Ishikawa (cell line): ENCODE measurements at regions not wholly inside any gene's neighbourhood (a gene's known extent, or its start where the extent isn't known, plus 50 kb on each side); places are given as distances from the start of the nearest gene placed in this dataset.

Source experiments
- CEBPB ChIP-seq: IDR thresholded peaks from 2 replicates; pipeline ENCODE4 v1.6.1; 2012
- CREB1 ChIP-seq: IDR thresholded peaks from 2 replicates; pipeline ENCODE4 v1.6.1; 2012; ENCODE audit warnings: low read depth
- EGR1 ChIP-seq: IDR thresholded peaks from 2 replicates; pipeline ENCODE4 v1.6.1; 2012
- EP300 ChIP-seq: IDR thresholded peaks from 2 replicates; pipeline ENCODE4 v1.6.1; 2012; ENCODE audit warnings: borderline replicate concordance
- FOXM1 ChIP-seq: IDR thresholded peaks from 2 replicates; pipeline ENCODE4 v1.6.1; 2012; ENCODE audit warnings: low read depth, borderline replicate concordance
- TAF1 ChIP-seq: IDR thresholded peaks from 2 replicates; pipeline ENCODE4 v1.6.1; 2012; ENCODE audit warnings: low read depth, mild to moderate bottlenecking
- TCF12 ChIP-seq: IDR thresholded peaks from 2 replicates; pipeline ENCODE4 v1.6.1; 2012; ENCODE audit warnings: low read depth
- TEAD4 ChIP-seq: IDR thresholded peaks from 2 replicates; pipeline ENCODE4 v1.6.1; 2012
- YY1 ChIP-seq: IDR thresholded peaks from 2 replicates; pipeline ENCODE4 v1.6.1; 2012; ENCODE audit warnings: low read depth
- TF ChIP-seq, protein P1 (sequence below): IDR thresholded peaks from 2 replicates; pipeline ENCODE4 v1.6.1; 2012
- TF ChIP-seq, protein P2 (sequence below): IDR thresholded peaks from 2 replicates; pipeline ENCODE4 v1.6.1; 2012
- TF ChIP-seq, protein P3 (sequence below): IDR thresholded peaks from 2 replicates; pipeline ENCODE4 v1.6.1; 2012; ENCODE audit warnings: low read depth, mild to moderate bottlenecking

DNA sequence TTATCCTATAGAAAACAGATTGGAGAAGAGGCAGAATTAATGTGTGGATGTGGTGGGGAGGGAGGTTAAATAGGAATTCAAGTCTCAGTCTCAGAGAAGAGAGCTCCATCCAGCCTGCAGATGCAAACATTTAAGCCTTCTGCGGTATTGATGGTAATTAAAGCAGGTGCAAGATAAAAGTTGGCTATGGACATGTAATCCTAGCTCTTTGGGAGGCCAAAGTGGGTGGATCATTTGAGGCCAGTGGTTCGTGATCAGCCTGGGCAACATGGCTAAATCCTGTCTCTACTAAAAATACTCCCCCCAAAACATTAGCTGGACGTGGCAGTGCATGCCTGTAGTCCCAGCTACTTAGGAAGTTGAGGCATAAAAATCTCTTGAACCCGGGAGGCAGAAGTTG is 332.7 kb downstream of the PABPC4L start:
- TF ChIP-seq, protein P1, sequence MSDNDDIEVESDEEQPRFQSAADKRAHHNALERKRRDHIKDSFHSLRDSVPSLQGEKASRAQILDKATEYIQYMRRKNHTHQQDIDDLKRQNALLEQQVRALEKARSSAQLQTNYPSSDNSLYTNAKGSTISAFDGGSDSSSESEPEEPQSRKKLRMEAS = no peak
- TF ChIP-seq EP300 (no peak), FOXM1 (no peak), YY1 (no peak), EGR1 (no peak), CEBPB (no peak), TCF12 (no peak), TEAD4 (no peak), TAF1 (no peak), CREB1 (no peak)
- TF ChIP-seq, protein P2, sequence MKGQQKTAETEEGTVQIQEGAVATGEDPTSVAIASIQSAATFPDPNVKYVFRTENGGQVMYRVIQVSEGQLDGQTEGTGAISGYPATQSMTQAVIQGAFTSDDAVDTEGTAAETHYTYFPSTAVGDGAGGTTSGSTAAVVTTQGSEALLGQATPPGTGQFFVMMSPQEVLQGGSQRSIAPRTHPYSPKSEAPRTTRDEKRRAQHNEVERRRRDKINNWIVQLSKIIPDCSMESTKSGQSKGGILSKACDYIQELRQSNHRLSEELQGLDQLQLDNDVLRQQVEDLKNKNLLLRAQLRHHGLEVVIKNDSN = no peak
- TF ChIP-seq, protein P3, sequence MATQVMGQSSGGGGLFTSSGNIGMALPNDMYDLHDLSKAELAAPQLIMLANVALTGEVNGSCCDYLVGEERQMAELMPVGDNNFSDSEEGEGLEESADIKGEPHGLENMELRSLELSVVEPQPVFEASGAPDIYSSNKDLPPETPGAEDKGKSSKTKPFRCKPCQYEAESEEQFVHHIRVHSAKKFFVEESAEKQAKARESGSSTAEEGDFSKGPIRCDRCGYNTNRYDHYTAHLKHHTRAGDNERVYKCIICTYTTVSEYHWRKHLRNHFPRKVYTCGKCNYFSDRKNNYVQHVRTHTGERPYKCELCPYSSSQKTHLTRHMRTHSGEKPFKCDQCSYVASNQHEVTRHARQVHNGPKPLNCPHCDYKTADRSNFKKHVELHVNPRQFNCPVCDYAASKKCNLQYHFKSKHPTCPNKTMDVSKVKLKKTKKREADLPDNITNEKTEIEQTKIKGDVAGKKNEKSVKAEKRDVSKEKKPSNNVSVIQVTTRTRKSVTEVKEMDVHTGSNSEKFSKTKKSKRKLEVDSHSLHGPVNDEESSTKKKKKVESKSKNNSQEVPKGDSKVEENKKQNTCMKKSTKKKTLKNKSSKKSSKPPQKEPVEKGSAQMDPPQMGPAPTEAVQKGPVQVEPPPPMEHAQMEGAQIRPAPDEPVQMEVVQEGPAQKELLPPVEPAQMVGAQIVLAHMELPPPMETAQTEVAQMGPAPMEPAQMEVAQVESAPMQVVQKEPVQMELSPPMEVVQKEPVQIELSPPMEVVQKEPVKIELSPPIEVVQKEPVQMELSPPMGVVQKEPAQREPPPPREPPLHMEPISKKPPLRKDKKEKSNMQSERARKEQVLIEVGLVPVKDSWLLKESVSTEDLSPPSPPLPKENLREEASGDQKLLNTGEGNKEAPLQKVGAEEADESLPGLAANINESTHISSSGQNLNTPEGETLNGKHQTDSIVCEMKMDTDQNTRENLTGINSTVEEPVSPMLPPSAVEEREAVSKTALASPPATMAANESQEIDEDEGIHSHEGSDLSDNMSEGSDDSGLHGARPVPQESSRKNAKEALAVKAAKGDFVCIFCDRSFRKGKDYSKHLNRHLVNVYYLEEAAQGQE = no peak
